ENCODE measurements at regions not wholly inside any gene's neighbourhood (a gene's known extent, or its start where the extent isn't known, plus 50 kb on each side); places are given as distances from the start of the nearest gene placed in this dataset.

DNA sequence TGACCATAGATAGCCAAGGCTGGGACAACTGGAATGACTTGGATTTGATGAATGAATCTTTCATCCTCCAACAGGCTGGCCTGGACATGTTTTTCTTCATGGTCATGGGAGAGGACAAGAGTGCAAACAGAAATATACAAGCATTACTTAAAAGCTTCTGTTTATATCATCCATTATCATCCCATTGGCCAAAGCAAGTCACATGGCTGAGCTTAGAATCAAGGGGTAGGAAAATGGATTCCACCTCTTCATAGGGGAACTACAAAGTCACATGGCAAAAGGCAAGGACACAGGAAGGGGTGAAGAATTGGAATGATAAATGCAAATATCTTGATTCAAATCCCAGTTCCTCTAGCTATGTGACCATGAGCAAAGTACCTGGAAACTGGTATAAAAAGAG is 90.2 kb upstream of the BARHL2 start:
- no peaks in the 10 kb centered on the region for H3K79me2 ChIP-seq
- H3K4me3 ChIP-seq: no peak overlapping the region
- H3K27ac ChIP-seq: no peak overlapping the region
- H3K36me3 ChIP-seq (replicated peaks; ENCODE audit: insufficient read depth, low read depth): no peaks in the 10 kb centered on the region
- no peaks in the 10 kb centered on the region for H4K20me1 ChIP-seq (ENCODE audit: insufficient read depth, poor library complexity, severe bottlenecking)
- H2AFZ ChIP-seq: no peak overlapping the region
- no peak for DNase-seq (ENCODE audit: low spot score)
- H3K4me1 ChIP-seq (ENCODE audit: insufficient read depth): no peaks in the 10 kb centered on the region
- no peaks in the 10 kb centered on the region for H3K9me2 ChIP-seq (replicated peaks; ENCODE audit: insufficient read depth)
- TF ChIP-seq EZH2 (IDR thresholded peaks at IDR 0.05; ENCODE audit: borderline replicate concordance): no peak
- TF ChIP-seq, protein P1, sequence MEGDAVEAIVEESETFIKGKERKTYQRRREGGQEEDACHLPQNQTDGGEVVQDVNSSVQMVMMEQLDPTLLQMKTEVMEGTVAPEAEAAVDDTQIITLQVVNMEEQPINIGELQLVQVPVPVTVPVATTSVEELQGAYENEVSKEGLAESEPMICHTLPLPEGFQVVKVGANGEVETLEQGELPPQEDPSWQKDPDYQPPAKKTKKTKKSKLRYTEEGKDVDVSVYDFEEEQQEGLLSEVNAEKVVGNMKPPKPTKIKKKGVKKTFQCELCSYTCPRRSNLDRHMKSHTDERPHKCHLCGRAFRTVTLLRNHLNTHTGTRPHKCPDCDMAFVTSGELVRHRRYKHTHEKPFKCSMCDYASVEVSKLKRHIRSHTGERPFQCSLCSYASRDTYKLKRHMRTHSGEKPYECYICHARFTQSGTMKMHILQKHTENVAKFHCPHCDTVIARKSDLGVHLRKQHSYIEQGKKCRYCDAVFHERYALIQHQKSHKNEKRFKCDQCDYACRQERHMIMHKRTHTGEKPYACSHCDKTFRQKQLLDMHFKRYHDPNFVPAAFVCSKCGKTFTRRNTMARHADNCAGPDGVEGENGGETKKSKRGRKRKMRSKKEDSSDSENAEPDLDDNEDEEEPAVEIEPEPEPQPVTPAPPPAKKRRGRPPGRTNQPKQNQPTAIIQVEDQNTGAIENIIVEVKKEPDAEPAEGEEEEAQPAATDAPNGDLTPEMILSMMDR (IDR thresholded peaks at IDR 0.05; ENCODE audit: poor library complexity): no peak
- no peak for TF ChIP-seq EZH2phosphoT487 (IDR thresholded peaks at IDR 0.05; ENCODE audit: low read depth, severe bottlenecking, unreplicated experiment)
- H3K4me2 ChIP-seq: no peak overlapping the region
- H3K27me3 ChIP-seq: no peaks in the 10 kb centered on the region
- H3K9me3 ChIP-seq (ENCODE audit: low read depth): no peaks in the 10 kb centered on the region

DNA sequence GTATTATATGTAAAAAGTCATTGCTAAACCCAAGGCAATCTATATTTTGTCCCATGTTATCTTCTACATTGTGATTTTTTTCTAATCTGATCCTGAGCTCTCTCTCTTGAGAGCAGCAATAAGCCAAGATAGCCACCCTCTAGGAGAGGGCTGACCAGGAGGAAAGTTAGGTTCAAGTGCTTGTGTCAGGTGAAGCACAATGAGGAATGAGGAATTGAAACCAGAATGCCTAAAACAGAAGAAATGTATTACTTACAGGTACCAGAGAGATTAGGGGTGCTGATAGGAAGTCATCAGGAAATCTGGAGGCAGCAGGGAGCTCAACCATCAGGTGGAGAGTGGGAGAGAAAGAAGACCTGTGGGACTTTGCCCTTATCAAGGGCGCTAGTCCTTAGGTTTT is 85.5 kb upstream of the BARHL2 start:
- Histone ChIP-seq H2AFZ (no peak overlapping the region), H3K79me2 (no peaks in the 10 kb centered on the region), H3K4me2 (no peak overlapping the region), H3K27ac (no peak overlapping the region), H4K20me1 (ENCODE audit: insufficient read depth, poor library complexity, severe bottlenecking) (no peaks in the 10 kb centered on the region), H3K9me3 (ENCODE audit: low read depth) (no peaks in the 10 kb centered on the region), H3K4me3 (no peak overlapping the region), H3K36me3 (replicated peaks; ENCODE audit: insufficient read depth, low read depth) (no peaks in the 10 kb centered on the region), H3K4me1 (ENCODE audit: insufficient read depth) (no peaks in the 10 kb centered on the region), H3K9me2 (replicated peaks; ENCODE audit: insufficient read depth) (no peaks in the 10 kb centered on the region), H3K27me3 (peaks cover 11% of the 10 kb centered on the region)
- WGBS (ENCODE audit: low lambda C conversion rate, missing lambda C conversion rate): 74% methylated on average over 1 of the region's 1 CpG
- TF ChIP-seq EZH2phosphoT487 (IDR thresholded peaks at IDR 0.05; ENCODE audit: low read depth, severe bottlenecking, unreplicated experiment) (no peak), EZH2 (IDR thresholded peaks at IDR 0.05; ENCODE audit: borderline replicate concordance) (no peak)
- TF ChIP-seq, protein P1 (IDR thresholded peaks at IDR 0.05; ENCODE audit: poor library complexity): no peak
- no peak for DNase-seq (ENCODE audit: low spot score)

DNA sequence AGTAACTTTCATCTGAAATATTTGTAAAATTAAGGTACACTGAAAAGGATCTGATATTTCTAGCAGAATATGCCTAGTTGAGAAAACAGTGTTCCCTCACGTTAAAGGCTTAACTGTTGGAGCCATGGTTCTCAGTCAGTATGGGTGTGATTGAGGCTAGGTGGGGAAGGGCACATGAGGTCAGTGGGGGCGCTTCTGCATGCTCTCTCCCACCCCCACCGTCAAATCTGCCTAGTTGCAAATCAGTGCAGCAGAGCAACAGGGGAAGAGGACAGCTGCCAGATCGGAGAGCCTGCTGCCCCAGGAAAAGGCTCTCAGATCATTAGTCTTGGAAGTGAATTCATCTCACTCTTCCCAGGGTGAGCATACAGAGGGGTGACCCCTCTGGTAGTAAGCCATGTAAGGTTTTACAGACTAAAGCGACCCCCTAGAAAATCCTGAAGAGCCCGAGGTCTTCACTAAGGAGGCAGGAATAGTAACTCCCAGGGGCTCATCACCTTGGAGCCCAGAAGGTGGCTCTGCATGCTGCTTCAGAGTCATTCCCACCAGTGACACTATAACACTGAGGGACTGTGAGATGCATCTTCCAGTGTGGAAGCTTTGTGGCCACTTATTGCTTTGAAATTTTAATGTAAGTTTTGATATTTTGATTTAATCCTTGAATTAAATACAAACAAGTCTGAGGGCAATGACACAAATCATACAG is 83.1 kb upstream of the BARHL2 start:
- WGBS (ENCODE audit: low lambda C conversion rate, missing lambda C conversion rate): 50% methylated on average over 6 of the region's 6 CpGs

More for the DNA sequence above, 83.1 kb upstream of the BARHL2 start:
- no peaks in the 10 kb centered on the region for H3K9me3 ChIP-seq (ENCODE audit: low read depth)
- no peaks in the 10 kb centered on the region for H3K4me1 ChIP-seq (ENCODE audit: insufficient read depth)
- TF ChIP-seq, protein P1 (IDR thresholded peaks at IDR 0.05; ENCODE audit: poor library complexity): no peak
- TF ChIP-seq EZH2 (IDR thresholded peaks at IDR 0.05; ENCODE audit: borderline replicate concordance) (no peak), EZH2phosphoT487 (IDR thresholded peaks at IDR 0.05; ENCODE audit: low read depth, severe bottlenecking, unreplicated experiment) (no peak)
- no peak overlapping the region for H2AFZ ChIP-seq
- no peaks in the 10 kb centered on the region for H3K36me3 ChIP-seq (replicated peaks; ENCODE audit: insufficient read depth, low read depth)
- peaks cover 11% of the 10 kb centered on the region for H3K27me3 ChIP-seq
- H3K4me2 ChIP-seq: no peak overlapping the region
- H3K4me3 ChIP-seq: no peak overlapping the region
- H3K9me2 ChIP-seq (replicated peaks; ENCODE audit: insufficient read depth): no peaks in the 10 kb centered on the region
- no peak for DNase-seq (ENCODE audit: low spot score)
- H4K20me1 ChIP-seq (ENCODE audit: insufficient read depth, poor library complexity, severe bottlenecking): no peaks in the 10 kb centered on the region
- H3K79me2 ChIP-seq: no peaks in the 10 kb centered on the region
- no peak overlapping the region for H3K27ac ChIP-seq
